GM21717 (cell line): ENCODE measurements at regions not wholly inside any gene's neighbourhood (a gene's known extent, or its start where the extent isn't known, plus 50 kb on each side); places are given as distances from the start of the nearest gene placed in this dataset.

ENCODE experiments used
- ATAC-seq: cut with Tn5 transposase; IDR thresholded peaks from one replicate; pipeline ENCODE4 v1.9.1; 2021; ENCODE audit warnings: mild to moderate bottlenecking, moderate library complexity; ENCODE audit not compliant: unreplicated experiment

DNA sequence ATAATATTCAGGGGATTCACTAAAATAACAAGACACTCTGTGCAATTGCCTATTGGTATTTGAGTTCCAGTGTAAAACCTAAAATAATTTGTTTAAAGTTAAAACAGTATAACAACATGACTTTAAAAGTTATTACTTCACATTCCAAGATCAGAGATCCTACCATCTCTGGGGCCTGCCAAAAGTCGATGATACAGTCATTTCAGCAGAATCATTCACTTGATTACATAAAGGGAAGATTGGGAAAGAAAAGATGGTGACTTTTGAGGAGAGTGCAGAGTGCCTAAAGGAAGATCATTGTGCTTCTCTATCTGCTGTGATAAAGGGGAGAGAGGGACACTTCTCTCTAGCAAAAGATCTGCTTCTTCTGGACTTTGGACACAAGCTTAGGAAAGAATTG is 784.4 kb upstream of the ADGRL4 start:
- ATAC-seq: no peak

DNA sequence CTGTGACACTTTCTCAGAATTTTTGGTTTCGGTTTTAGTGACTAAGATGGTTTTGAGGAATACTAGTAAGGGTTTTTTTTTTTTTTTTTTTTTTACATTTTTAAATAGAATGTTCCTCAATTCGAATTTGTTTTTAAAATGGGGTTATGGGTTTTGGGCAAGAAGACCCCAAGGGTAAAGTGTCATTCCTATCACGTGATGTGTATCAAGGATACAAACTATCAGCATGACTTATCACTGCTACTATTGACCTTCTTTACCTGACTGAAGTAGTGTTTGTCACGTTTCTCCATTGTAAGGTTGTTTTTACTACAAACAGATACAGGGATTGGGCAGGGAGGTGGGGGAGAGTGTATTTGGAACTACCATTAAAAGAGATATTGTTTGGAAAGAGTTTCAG is 781.1 kb upstream of the ADGRL4 start:
- ATAC-seq: no peak

DNA sequence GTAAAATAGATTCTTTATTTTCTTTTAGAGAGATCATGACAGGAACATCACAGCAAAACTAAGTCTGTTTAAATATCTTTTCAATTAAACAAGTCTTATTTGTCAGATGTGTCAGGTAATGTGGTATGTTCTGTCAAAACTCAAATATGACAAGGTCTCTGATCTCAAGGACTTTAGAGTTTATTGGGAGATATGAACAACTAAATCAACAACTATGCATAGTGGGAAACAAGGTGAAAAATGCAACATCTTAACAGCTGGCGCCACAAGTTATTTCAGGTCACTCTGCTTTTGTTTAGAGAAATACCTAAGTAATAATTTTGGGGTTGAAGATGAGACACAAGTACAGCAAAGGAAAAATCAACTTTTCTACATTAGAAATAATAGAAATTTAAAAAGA is 779.4 kb upstream of the ADGRL4 start:
- ATAC-seq: no peak

DNA sequence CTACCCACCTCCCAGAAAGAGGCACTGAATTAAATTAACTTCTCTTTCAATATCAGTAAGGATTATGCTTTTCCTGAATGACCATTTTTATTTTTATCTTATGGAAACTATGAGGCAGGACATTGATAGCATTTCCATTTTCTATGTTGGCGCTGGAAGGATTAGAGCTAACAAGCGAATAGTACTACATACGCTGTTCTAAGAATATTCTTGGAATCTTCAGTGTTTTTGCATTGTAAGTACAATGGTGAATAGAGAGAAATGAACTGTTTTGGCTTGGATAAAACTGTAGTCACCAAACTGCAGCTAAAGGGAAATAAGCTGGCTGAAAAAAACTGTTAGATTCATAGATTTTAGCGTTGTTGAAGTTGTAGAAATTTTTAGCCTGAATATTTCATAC is 779.0 kb upstream of the ADGRL4 start:
- ATAC-seq: no peak

DNA sequence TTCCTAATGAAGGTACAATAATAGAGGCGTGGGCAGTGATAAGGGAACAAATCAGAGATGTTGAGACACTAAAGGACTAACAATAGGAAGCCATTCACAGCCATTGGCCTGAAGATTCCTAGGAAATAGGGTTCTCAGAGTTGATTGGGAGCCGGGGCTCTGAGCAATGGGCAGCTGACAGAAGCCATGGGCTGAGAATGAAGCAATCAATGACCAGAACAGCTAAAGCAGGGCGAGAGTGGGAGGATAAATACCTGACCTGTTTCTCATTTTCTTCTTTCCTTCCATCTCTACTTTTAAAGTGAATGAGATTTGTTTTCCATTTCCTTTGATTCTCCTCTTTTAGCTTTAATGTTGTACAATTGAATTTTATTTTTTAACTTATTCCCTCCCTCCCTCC is 774.7 kb upstream of the ADGRL4 start:
- ATAC-seq: no peak

DNA sequence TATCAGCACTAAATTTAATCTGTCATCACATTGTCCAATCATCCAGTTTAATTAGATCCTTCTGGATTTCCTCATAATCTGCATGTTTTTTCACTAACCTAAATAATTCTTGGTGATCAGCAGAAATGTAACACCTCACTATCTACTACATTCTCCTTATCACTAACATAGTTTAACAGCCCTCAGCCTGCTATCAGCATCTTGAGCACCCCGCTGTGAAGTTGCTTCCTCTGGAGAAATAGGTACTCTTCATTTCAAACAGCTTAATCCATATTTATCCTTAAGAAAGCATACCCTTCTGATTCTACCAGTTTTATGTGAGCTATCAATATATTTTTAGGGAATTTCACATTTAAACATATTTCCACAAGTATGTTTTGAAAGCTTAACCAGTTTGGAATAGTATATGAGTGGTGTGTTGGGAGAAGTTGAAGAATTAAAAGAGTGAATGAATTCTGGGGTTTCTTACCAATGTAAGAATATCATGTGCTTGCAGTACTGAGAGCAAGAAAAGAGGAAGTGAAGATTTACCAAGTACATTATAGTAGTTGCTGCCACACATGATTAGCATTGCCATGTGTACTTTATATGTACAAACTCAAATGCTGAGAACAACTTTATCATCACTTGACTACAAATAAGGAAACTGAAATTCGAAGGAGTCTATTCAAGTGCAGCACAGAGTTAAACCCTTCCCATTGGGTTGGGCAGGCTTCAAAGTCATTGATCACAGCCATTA is 771.1 kb upstream of the ADGRL4 start:
- peak; percentile 99 for ATAC-seq

DNA sequence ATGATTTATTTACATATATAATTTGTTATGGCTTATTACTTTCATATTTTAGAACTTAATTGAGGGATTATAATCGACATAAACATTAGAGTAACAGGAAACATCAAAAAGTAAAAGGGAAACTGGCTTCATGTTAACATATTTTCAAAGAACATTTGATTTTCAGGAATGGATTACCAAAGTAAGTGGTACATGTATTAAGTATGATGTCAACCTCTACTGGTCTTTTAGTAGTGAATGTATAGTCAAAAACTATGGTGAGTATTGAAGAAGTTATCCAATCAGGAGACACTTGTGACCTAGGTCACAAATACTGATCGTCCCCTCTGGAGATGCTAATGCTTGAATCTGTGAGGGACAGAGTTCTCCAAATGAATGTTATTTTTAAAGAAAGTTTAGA is 768.9 kb upstream of the ADGRL4 start:
- no peak for ATAC-seq

DNA sequence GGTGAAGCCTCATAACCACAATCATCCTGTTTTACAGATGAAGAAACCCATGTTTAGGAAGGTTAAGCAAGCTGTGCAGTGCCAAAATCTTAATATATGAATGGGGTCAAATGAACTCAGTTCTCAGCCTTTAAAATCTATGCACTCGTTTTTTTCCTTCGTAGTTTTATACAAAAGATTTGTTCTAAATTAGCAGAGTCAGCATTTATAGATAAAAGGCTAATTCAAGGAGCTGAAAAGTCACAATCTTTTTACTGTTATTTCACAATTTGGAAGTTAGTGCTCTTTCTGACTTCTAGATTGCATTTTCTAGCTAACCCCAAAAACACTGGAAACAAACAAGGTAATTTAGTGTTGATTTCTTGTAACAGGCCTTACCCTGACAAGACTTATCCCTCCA is 766.9 kb upstream of the ADGRL4 start:
- no peak for ATAC-seq

DNA sequence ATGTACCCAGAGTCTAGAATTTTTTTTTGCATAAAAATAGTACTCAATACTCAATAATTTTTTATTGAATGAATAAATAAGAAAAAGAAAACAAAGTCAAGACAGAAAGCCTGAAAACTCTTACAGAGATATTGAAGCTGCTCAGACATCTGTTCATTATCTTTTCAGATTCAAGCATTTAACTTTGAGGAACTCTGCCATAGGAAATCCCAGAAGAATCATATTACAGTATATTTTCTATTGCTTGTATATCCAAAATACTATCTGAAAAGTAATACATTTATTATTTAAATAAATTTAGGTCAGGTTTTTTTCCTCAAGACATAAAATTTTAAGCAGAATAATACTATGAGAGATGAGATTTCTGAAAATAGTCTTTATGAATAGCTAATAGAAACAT is 755.9 kb upstream of the ADGRL4 start:
- no peak for ATAC-seq

DNA sequence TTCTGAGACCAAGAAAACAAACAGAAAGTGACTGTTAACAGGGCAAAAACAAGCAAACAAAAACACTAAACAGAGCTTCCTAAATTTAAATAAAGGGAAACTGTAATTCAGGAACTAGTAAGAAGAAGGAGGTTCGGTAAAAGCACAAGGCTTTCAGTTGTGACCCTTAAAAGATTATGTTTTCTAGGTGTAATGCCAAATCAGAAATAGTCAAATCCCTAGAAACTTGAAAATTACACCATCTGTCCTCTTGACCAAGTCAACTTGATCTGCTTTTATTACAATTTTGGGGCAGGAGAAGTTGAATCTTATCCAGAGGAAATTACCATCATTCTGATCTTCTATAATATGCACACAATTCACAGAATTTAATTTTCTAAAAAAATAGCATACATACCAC is 754.0 kb upstream of the ADGRL4 start:
- ATAC-seq: no peak

DNA sequence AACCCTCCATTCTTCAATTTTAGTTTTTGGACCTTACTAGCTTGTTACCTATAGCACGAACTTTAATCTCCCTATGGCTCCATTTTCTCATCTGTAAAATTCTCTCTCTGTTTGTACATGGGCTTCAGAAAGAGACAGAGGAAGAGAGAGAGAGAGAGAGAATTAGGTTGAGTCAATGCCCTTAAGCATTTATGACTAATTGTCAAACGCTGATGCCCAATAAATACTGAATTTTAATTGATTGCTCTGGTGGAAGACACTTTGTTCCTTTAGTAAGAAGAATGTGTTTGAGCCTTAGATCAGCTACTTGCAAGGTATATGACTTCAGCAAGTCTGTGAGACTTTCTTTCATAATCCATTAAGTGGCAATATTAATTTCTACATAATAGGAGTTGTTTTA is 743.1 kb upstream of the ADGRL4 start:
- ATAC-seq: no peak

DNA sequence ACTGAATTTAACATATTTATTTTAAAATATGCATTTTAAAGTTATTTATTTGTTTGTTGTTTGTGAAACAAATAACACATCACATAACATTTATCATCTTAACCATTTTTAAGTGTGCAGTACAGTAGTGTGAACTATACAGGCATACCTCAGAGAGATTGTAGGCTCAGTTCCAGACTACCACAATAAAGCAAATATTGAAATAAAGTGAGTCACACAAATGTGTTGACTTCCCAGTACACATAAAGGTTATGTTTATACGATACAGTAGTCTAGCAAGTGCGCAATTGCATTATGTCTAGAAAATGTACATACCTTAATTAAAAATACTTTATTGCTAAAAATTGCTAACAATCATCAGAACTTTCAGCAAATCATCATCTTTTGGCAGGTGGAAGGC is 739.4 kb upstream of the ADGRL4 start:
- no peak for ATAC-seq

DNA sequence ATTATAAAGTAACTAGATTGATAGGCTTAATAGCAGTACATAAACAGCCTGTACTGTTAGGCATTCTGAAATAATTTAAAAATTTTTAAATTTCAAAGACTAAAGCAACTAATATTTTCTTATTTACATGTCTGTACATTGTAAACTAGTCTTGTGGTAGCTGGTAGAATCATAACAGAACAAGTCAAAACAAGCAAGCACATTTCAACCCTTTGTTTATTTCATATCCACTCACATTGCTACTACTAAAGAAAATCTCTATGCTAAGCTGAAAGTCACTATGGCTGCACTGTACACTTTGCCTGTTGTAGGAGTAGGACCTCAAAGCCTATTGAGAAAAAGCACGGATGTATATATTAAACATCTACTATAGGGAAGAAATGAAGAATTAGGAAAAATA is 738.2 kb upstream of the ADGRL4 start:
- no peak for ATAC-seq

DNA sequence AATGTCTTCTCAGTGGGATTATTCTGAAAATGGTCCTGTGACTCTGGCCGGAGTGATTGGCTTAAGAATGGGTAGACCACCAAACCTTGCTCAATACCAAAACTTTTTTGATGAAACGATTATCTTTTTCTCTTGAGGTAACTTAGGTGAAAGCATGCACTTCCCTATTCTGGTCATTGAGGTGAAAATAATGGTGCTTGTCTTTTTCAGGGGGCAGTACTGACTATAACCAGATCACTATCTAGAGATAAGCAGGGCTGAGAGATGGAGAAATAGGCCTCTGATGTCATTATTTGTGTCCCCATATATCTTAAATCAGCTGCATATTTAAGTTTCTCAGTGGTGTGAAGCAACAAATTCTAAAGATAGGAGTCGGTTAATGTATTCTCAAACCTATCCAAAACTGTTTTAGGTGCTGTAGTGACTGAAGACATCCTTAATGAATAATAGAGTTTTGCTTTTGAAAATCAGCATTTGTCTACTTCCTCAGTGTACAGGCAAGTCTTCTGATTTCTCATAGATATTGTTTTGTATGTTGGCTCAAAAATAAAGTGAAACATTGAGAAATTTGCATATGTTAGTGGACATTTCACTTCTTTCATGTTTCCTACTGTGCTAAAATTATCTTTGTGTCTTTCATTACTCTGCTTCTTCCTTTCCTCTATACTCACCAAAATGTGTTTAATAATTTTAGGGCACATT is 735.3 kb upstream of the ADGRL4 start:
- peak; percentile 96 for ATAC-seq

DNA sequence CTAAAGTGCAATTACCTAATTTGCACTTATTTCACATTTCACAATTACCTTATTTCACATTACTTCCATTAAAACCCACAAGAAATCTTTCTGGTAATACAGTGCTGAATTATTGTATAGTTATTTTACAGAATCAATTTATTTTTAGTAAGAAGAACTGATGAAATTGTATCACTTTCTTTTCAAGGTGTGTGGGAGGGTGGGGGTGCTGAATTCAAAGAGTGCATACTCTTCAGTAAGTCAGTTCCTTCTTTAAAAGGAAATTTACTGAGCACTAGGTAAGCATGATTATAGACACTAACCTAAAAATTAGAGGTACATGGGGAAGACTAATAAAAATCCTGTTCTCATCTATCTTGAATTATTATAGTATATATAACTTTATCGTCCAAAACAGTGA is 731.6 kb upstream of the ADGRL4 start:
- ATAC-seq: no peak

DNA sequence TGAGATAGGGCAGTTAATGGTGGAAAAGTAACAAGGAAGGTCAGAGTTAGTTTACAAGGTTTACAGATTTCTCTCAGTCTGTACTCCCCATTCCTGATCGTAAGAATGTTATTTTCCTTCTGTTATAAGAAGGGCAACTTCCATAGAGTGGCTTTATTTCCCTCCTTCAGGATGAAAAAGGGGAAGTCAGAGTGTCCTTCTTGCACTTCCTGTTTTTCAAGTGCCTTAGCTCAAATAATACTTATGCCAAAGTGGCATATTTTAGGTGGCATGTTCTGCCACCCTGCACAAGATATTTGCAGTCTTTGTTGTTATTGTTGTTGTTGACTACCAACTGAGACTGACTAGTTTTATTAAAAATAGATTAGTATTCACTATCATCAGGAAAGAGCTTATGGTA is 730.7 kb upstream of the ADGRL4 start:
- no peak for ATAC-seq

DNA sequence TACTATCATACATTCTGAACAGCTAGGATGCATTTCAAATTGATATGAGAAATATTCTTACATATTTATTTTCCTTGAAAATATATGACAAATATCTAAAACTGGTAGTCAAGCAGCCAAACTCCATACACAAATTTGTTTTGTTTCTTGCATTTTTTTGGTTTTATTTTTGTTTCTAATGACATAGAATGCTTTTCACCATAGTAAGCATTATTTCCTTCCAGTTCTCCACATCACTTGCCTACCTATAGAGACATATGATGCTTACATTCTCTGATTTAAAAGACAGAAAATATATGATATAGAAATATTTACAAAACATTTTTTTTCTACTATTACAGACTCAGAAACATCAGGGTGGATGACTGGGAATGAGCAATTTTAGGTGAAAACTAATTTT is 726.4 kb upstream of the ADGRL4 start:
- no peak for ATAC-seq

DNA sequence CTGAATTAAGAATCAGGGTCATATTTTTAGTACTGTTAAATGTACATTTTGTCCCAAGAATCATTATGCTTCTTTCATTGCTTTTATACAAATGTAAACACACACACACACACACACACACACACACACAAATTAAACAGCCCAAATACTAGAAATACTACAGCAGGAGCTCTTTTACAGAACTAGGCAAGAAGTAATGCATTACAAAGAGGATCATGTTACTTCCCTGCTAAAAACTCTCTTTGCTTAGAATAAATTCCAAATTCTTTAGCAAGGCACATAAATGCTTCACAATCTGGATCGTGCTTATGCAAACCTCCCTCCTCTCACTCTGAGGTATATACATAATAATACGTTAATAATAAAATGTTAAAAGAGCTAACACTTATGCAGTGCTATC is 720.4 kb upstream of the ADGRL4 start:
- ATAC-seq: no peak

DNA sequence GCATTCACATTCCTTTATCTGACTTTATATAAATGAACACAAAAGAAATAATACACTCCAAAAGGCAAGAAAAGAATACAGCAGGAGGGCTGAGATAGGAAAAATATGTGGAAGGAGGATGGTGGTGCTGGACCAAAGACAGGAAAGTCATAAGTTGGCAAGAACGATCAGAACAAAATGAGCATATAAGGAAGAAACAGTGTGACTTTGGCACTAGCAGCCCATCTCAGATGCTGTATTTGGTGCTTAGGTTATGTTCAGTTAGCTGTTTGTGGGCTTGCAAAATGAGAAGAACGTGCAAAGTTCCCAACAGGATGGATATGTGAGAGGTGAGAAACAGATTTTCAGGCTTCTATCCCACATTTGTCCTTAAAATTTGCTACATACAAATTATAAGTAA is 719.8 kb upstream of the ADGRL4 start:
- no peak for ATAC-seq

DNA sequence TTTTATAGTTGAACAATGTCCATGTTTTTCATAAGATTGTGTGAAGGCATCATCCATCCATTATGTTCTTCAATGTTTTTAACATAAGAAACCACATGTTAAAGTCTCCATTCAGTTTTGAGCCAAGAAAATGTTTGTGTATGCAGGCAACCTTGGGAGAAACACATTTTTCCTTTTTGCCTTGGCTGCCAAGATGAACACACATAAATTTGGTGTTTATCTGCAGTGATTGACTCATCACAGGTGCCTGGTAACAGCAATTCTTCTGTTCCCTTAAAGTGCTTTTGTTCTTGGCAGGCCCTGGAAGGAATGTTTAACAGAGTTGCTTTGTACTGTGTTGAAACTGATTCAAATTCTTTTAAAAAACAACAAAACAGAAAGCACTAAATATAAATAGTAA is 709.9 kb upstream of the ADGRL4 start:
- no peak for ATAC-seq

DNA sequence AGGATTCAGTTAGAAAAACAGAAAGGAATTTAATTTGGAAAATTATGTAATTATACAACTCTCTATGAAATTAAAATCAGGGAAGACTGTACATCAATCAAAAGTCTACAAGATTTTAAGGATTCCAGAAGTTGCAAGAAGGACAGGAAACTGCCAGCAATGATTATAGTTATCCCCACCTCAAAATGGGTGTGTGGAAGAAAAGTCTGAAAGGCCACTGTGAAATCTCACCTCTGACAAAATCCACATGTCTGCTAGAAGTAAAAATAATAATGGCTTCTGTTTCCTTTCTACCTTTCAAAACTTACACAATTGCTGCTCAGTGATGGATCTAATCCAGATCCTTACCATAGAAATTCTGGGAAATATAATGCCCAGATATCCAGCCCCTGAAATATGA is 708.1 kb upstream of the ADGRL4 start:
- ATAC-seq: no peak

DNA sequence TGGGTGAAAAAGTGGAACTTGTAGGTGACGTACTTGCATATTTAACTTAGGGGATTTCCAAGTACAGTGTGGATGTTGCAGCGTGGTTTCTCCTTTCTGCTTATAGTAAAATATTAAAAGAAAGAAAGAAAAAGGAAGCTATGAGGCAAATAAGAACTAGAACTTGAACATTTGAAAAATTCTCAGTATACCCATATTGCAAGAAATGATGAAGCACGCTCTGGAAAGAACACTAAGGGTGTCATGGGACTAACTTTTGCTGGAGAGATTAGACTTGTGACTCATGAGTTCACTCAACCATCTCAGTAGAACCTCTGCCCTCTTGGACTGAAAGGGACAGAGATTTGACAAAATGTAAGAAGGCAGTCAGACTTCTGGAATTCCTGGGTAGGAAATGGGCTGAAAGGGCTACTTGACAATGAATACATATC is 704.5 kb upstream of the ADGRL4 start:
- peak; percentile 89 for ATAC-seq
